ENCODE measurements at regions not wholly inside any gene's neighbourhood (a gene's known extent, or its start where the extent isn't known, plus 50 kb on each side); places are given as distances from the start of the nearest gene placed in this dataset.

DNA sequence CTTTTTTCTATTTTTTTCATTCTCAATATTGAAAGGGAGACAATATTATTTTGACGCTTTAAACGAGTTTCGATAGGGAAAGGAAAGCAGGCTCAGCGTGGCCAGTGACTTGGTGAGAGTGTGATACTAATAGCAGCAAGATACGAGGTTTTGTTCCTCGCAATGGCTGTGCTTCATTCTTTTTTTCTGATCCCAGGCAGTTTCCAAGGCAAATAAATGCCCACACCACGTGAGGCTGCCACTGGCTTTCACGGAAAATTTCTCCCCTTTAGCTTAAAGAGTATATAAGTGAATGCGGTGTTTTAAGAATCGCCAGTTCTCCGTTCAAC is 196.4 kb upstream of the ZNF184 start:
- CTCF ChIA-PET = interaction anchor here (0.7 to 2.0 kb wide), 4 partner anchors 18 to 60 kb away, joined by 3 to 6 read pairs (median 4); no protein-coding TSS in a partner anchor
- no peak for DNase-seq (ENCODE audit: low read depth in 1 of 2, low spot score in 1 of 2)
- POLR2A ChIA-PET = interaction anchor here (2.0 kb wide), 1 partner anchor 38 kb away, joined by 6 read pairs; no protein-coding TSS in a partner anchor
- H3K27ac ChIP-seq = peak overlapping the region in 1 of 2 experiments; percentile 53; a peak in 2 of 6 replicates
- H3K4me2 ChIP-seq = peak overlapping the region; percentile 84
- no peak for FAIRE-seq
- ATAC-seq = peak in 1 of 2 experiments; percentile 6; a peak in 3 of 6 replicates
- TF ChIP-seq, protein P1, sequence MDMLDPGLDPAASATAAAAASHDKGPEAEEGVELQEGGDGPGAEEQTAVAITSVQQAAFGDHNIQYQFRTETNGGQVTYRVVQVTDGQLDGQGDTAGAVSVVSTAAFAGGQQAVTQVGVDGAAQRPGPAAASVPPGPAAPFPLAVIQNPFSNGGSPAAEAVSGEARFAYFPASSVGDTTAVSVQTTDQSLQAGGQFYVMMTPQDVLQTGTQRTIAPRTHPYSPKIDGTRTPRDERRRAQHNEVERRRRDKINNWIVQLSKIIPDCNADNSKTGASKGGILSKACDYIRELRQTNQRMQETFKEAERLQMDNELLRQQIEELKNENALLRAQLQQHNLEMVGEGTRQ (IDR thresholded peaks at IDR 0.05) = no peak
- TF ChIP-seq PHF8 (IDR thresholded peaks at IDR 0.05; ENCODE audit: borderline replicate concordance, low read depth) (no peak), ZFP36 (IDR thresholded peaks at IDR 0.05; ENCODE audit: borderline replicate concordance, partially characterized antibody) (no peak), NR3C1 (IDR thresholded peaks at IDR 0.05) (no peak), RAD21 (conservative IDR thresholded peaks at IDR 0.05 in 1 of 2, IDR thresholded peaks at IDR 0.05 in 1 of 2) (no peak), HOXB13 (CRISPR knock-in tag; IDR thresholded peaks at IDR 0.05; ENCODE audit: low read depth) (no peak), MAX (IDR thresholded peaks at IDR 0.05) (no peak), CTCF (IDR thresholded peaks at IDR 0.05) (no peak), CBX8 (IDR thresholded peaks at IDR 0.05) (no peak), RCOR1 (IDR thresholded peaks at IDR 0.05; ENCODE audit: low read depth, low read length) (no peak), NFE2L2 (conservative IDR thresholded peaks at IDR 0.05; ENCODE audit: low read length) (no peak), RNF2 (IDR thresholded peaks at IDR 0.05; ENCODE audit: borderline replicate concordance, low read depth) (no peak), TP53 (CRISPR knock-in tag; IDR thresholded peaks at IDR 0.05) (no peak), MYC (IDR thresholded peaks at IDR 0.05; ENCODE audit: borderline replicate concordance, low read length) (no peak), FOXS1 (CRISPR knock-in tag; IDR thresholded peaks at IDR 0.05) (no peak), CBX2 (IDR thresholded peaks at IDR 0.05; ENCODE audit: borderline replicate concordance, low read depth) (no peak), TFCP2L1 (CRISPR knock-in tag; IDR thresholded peaks at IDR 0.05) (no peak)
- TF ChIP-seq, protein P2, sequence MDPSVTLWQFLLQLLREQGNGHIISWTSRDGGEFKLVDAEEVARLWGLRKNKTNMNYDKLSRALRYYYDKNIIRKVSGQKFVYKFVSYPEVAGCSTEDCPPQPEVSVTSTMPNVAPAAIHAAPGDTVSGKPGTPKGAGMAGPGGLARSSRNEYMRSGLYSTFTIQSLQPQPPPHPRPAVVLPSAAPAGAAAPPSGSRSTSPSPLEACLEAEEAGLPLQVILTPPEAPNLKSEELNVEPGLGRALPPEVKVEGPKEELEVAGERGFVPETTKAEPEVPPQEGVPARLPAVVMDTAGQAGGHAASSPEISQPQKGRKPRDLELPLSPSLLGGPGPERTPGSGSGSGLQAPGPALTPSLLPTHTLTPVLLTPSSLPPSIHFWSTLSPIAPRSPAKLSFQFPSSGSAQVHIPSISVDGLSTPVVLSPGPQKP (IDR thresholded peaks at IDR 0.05; ENCODE audit: low read depth, low read length) = no peak
- WGBS (ENCODE audit: missing lambda C conversion rate) = 2% methylated on average over 11 of the region's 11 CpGs
- H3K9me3 ChIP-seq = no peaks in the 10 kb centered on the region
- peak overlapping the region; percentile 63 for H3K4me3 ChIP-seq
- peaks cover 18% of the 10 kb centered on the region for H3K4me1 ChIP-seq

- Histone ChIP-seq H3K9me3 (no peaks in the 10 kb centered on the region), H3K4me2 (peak overlapping the region; percentile 84), H3K4me3 (peak overlapping the region; percentile 63), H3K27ac (peak overlapping the region in 1 of 2 experiments; percentile 53; a peak in 2 of 6 replicates), H3K4me1 (peaks cover 18% of the 10 kb centered on the region)
- POLR2A ChIA-PET = interaction anchor here (2.0 kb wide), 1 partner anchor 38 kb away, joined by 6 read pairs; no protein-coding TSS in a partner anchor
- DNase-seq (ENCODE audit: low read depth in 1 of 2, low spot score in 1 of 2) (peak in 1 of 2 experiments; percentile 76), ATAC-seq (peak; percentile 32 to 40; a peak in 5 of 6 replicates), FAIRE-seq (no peak)
- CTCF ChIA-PET = interaction anchor here (0.7 to 2.0 kb wide), 4 partner anchors 19 to 59 kb away, joined by 3 to 6 read pairs (median 4); no protein-coding TSS in a partner anchor
- 0 out of 5 replicates have a peak, but pooled peaks of 1 of the 2 experiments have one; percentile 9 for TF ChIP-seq RAD21 (conservative IDR thresholded peaks at IDR 0.05 in 1 of 2, IDR thresholded peaks at IDR 0.05 in 1 of 2)
- TF ChIP-seq KDM1A (IDR thresholded peaks at IDR 0.05; ENCODE audit: low read depth) = no peak
- peak in 1 of 2 experiments; percentile 3; a peak in 1 of 4 replicates for TF ChIP-seq CEBPB (IDR thresholded peaks at IDR 0.05)
- peak; percentile 50; the same call in 1 of the 2 replicates for TF ChIP-seq MAX (IDR thresholded peaks at IDR 0.05)
- peak; percentile 51 for TF ChIP-seq SREBF2 (IDR thresholded peaks at IDR 0.05)
- no peak for TF ChIP-seq POLR2A (IDR thresholded peaks at IDR 0.05; ENCODE audit: low read length)
- 1% methylated on average over 36 of the region's 36 CpGs for WGBS (ENCODE audit: missing lambda C conversion rate)
Measured at GRCh38 chr6:27668442-27669294, 195.8 kb upstream of the ZNF184 start.
